NT2/D1 (cell line): ENCODE measurements at regions not wholly inside any gene's neighbourhood (a gene's known extent, or its start where the extent isn't known, plus 50 kb on each side); places are given as distances from the start of the nearest gene placed in this dataset.
"Not testable (repeated sequence)": the region's sequence is repeated elsewhere in the genome, so short reads cannot be mapped to it uniquely, and the experiment has no call there.

Experiments used
- SUZ12 ChIP-seq: IDR thresholded peaks from 2 replicates; pipeline ENCODE4 v1.6.1; 2011; ENCODE audit not compliant: insufficient read length, insufficient read depth; ENCODE audit errors: extremely low read depth
- YY1 ChIP-seq: IDR thresholded peaks from 2 replicates; pipeline ENCODE4 v1.6.1; 2011; ENCODE audit not compliant: insufficient read length, insufficient read depth
- ZNF274 ChIP-seq: IDR thresholded peaks from 2 replicates; pipeline ENCODE4 v1.6.1; 2011; ENCODE audit warnings: mild to moderate bottlenecking, low read depth, low read length

DNA sequence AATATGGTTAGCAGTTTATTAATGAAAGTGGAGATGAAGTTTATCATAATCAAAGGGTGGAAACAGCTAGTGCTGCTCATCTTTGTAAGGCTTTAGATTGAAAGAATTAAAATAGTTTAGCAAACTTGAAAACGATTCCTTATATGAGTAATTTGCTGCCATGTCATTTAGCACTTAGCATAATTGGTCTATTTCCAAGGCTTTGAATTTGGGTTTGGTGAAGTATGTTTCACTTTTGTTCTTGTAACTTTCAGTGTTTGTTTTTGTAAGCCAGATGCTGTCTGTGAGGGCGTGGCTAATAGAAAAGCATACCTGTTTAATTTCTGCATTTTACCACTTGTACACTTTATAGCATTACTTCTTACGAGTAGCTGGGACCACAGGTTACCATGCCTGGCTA, 109.5 kb downstream of the LAT start:
- not testable (repeated sequence) for TF ChIP-seq YY1, SUZ12, ZNF274
